ENCODE measurements at regions not wholly inside any gene's neighbourhood (a gene's known extent, or its start where the extent isn't known, plus 50 kb on each side); places are given as distances from the start of the nearest gene placed in this dataset.

DNA sequence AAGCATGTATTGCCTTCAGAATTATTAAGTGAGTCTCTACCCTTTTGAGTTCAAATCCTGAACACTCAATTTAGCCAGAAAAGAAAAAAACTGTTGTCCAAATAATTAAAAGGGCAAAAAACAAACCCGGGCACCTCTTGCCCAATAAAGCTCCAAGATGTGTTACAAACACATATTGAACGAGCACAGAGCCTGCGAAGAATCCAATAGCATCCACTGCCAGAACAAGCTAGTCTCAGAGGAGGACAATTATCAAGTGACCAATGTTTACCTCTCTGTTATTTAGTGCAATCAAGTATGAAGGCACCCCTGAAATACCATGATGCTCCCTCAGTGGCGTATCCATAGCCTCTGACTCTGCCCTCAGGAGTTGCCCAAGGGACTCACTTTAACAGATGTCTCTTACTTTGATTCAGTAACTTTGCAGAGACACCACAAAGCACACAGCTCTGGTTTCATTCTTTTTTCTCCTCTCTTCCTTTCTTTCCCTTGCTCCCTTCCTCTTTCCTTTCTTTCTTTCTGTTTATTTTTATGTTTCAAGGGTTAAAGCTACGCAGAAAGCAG is 93.5 kb upstream of the SPATS2L start:
- Mint-ChIP-seq H3K9me3 (peaks cover 3% of the 10 kb centered on the region), H3K4me1 (no peaks in the 10 kb centered on the region), H3K27ac (no peak overlapping the region), H3K4me3 (no peak overlapping the region), H3K27me3 (ENCODE audit: insufficient read depth, low read depth) (peaks cover 4% of the 10 kb centered on the region), H3K36me3 (no peaks in the 10 kb centered on the region)
- no peak for TF ChIP-seq EZH2phosphoT487 (IDR thresholded peaks at IDR 0.05)
- no peak for TF ChIP-seq EZH2 (IDR thresholded peaks at IDR 0.05)
- TF ChIP-seq, protein P1, sequence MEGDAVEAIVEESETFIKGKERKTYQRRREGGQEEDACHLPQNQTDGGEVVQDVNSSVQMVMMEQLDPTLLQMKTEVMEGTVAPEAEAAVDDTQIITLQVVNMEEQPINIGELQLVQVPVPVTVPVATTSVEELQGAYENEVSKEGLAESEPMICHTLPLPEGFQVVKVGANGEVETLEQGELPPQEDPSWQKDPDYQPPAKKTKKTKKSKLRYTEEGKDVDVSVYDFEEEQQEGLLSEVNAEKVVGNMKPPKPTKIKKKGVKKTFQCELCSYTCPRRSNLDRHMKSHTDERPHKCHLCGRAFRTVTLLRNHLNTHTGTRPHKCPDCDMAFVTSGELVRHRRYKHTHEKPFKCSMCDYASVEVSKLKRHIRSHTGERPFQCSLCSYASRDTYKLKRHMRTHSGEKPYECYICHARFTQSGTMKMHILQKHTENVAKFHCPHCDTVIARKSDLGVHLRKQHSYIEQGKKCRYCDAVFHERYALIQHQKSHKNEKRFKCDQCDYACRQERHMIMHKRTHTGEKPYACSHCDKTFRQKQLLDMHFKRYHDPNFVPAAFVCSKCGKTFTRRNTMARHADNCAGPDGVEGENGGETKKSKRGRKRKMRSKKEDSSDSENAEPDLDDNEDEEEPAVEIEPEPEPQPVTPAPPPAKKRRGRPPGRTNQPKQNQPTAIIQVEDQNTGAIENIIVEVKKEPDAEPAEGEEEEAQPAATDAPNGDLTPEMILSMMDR (IDR thresholded peaks at IDR 0.05): no peak
- H3K4me2 ChIP-seq: no peak overlapping the region
- H3K9ac ChIP-seq: no peak overlapping the region
- H3K4me1 ChIP-seq: peaks cover 21% of the 10 kb centered on the region
- H3F3A ChIP-seq (ENCODE audit: low read depth): peaks cover 5% of the 10 kb centered on the region
- H2AFZ ChIP-seq (replicated peaks): peak overlapping the region; percentile 45
- H3K79me2 ChIP-seq (ENCODE audit: low read depth): no peaks in the 10 kb centered on the region
- H3K36me3 ChIP-seq: no peaks in the 10 kb centered on the region
- no peak overlapping the region for H3K27ac ChIP-seq
- H3K27me3 ChIP-seq: no peaks in the 10 kb centered on the region
- no peak overlapping the region for H3K4me3 ChIP-seq
- no peaks in the 10 kb centered on the region for H3K9me3 ChIP-seq (ENCODE audit: low read depth)
- no peak for DNase-seq (ENCODE audit: low spot score)
- no peaks in the 10 kb centered on the region for H4K20me1 ChIP-seq (ENCODE audit: low read depth)

DNA sequence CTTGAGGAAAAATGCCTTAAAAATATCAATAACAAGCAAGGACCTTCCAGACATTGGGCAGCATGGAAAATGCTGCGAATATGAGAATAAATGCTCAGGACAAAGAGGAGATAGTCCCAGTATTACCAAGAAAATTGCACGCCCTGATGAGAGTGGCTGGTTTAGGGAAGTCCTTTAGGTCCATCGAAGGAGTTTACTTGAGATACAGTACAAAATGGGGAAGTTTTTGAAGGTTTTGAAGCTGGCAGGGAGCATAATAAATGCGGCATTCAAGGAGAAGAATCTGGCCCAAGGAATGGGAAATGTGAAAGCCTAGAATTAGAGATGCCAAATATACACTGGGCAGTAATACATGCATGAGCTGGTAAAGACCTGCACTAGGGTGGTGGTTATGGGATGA is 90.2 kb upstream of the SPATS2L start:
- Mint-ChIP-seq H3K36me3 (no peaks in the 10 kb centered on the region), H3K9me3 (no peaks in the 10 kb centered on the region), H3K4me3 (no peak overlapping the region), H3K27me3 (ENCODE audit: insufficient read depth, low read depth) (no peaks in the 10 kb centered on the region), H3K4me1 (peaks cover 21% of the 10 kb centered on the region), H3K27ac (no peak overlapping the region)
- Histone ChIP-seq H3K4me3 (no peak overlapping the region), H3K9ac (no peak overlapping the region), H3K36me3 (no peaks in the 10 kb centered on the region), H3K27me3 (no peaks in the 10 kb centered on the region), H4K20me1 (ENCODE audit: low read depth) (no peaks in the 10 kb centered on the region), H3K4me1 (peaks cover 28% of the 10 kb centered on the region), H3K27ac (no peak overlapping the region), H2AFZ (replicated peaks) (no peak overlapping the region), H3F3A (ENCODE audit: low read depth) (no peaks in the 10 kb centered on the region), H3K79me2 (ENCODE audit: low read depth) (no peaks in the 10 kb centered on the region), H3K9me3 (ENCODE audit: low read depth) (no peaks in the 10 kb centered on the region), H3K4me2 (no peak overlapping the region)
- TF ChIP-seq, protein P1 (IDR thresholded peaks at IDR 0.05): no peak
- TF ChIP-seq EZH2 (IDR thresholded peaks at IDR 0.05) (no peak), EZH2phosphoT487 (IDR thresholded peaks at IDR 0.05) (no peak)
- DNase-seq (ENCODE audit: low spot score): no peak

GRCh38 chr2:200217320-200217719 is 89.2 kb upstream of the SPATS2L start:
- no peaks in the 10 kb centered on the region for H4K20me1 ChIP-seq (ENCODE audit: low read depth)
- TF ChIP-seq, protein P1 (IDR thresholded peaks at IDR 0.05): no peak
- TF ChIP-seq EZH2 (IDR thresholded peaks at IDR 0.05): no peak
- no peak for TF ChIP-seq EZH2phosphoT487 (IDR thresholded peaks at IDR 0.05)
- Mint-ChIP-seq H3K4me1 (peaks cover 21% of the 10 kb centered on the region), H3K9me3 (no peaks in the 10 kb centered on the region), H3K27ac (no peak overlapping the region), H3K27me3 (ENCODE audit: insufficient read depth, low read depth) (no peaks in the 10 kb centered on the region), H3K36me3 (no peaks in the 10 kb centered on the region), H3K4me3 (no peak overlapping the region)
- H3K9me3 ChIP-seq (ENCODE audit: low read depth): no peaks in the 10 kb centered on the region
- no peak for DNase-seq (ENCODE audit: low spot score)
- no peak overlapping the region for H3K4me2 ChIP-seq
- peaks cover 20% of the 10 kb centered on the region for H3K4me1 ChIP-seq
- no peak overlapping the region for H3K4me3 ChIP-seq
- no peak overlapping the region for H2AFZ ChIP-seq (replicated peaks)
- H3K36me3 ChIP-seq: no peaks in the 10 kb centered on the region
- no peaks in the 10 kb centered on the region for H3K27me3 ChIP-seq
- no peak overlapping the region for H3K9ac ChIP-seq
- no peaks in the 10 kb centered on the region for H3F3A ChIP-seq (ENCODE audit: low read depth)
- no peaks in the 10 kb centered on the region for H3K79me2 ChIP-seq (ENCODE audit: low read depth)
- H3K27ac ChIP-seq: no peak overlapping the region
